Forelimb muscle (tissue), 1 donor: ENCODE measurements at regions not wholly inside any gene's neighbourhood (a gene's known extent, or its start where the extent isn't known, plus 50 kb on each side); places are given as distances from the start of the nearest gene placed in this dataset.

Source experiments
- DNase-seq: peaks from one replicate; pipeline ENCODE4 v3.0.0-alpha.2; 2013; ENCODE audit warnings: low read depth

DNA sequence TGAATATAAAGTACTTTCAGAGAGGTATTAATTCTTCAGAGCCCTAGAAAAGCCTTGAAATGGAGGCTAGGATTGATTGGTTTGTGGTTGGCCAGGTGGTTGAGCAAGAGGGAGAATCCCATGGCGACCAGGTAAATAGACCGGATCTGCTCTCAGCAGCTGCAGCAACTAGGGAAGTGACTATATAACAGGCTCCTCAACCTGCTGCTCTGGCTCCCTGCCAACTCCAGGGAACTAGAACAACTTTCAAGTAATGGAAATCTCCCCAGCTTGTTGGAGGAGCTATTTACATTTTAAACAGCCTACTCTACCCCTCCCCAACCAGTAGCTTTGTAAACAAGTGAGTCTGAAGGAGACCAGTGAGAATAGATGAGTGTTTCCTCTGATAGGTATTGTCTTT, 121.8 kb upstream of the CADM2 start:
- no peak for DNase-seq

DNA sequence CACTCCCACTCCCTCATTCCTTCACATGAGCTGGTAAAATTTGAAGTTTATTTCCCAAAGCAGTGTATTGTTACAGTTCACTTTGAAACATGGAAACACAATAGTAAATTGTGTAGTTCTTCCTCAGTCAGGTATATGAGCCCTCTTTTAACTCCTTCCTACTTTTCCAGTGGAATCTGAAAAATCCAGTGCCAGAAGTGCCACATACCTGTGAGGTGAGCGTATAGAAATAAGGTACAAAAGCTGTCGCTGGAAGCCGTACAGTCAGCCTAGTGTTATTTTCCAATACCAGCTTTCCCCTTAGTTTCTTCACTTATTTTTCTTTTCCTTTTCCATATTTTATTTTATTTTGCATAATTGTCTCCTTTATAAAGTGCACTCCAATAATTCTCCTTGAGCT, 81.7 kb upstream of the CADM2 start:
- DNase-seq: no peak

- DNase-seq: no peak
Measured at GRCh38 chr3:84881288-84881687, 77.5 kb upstream of the CADM2 start.

GRCh38 chr3:84885199-84885882, 73.4 kb upstream of the CADM2 start:
- no peak for DNase-seq

DNA sequence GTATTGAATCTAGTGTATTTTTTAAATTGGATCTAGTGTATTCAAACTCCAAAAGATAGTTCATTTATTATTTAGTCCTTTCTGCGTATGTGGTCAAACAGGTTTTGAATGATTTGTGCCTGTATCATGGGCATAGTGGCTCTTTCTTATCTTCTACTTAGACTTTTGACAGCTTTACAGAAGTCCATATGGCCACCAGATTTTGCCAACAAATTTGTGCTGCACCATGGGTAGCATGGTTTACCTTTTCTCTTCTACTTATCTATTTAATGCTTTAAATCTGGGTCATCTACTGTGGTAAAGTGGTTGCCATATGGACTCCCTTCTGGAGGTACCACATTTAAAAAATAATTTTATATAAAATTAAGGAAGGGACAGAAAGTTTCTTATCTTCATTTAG, 66.9 kb upstream of the CADM2 start:
- DNase-seq: no peak

DNA sequence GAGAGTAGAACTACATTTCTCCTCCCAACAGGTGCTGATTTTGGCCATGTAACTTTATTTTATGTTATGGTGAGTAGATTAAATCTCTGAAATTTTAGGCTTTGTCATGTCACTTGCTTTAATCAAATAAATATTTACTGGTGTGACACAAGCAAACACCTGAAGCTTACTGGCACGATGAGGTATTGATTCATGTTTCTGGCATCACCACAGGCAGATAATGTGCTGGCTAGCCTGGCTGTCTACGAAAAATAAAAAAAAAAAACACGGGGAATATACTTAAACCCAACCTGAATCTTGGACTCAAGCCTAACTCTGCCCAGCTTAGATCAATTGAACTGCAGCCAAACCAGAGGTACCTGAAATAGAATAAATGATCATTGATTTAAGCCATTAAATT, 65.6 kb upstream of the CADM2 start:
- DNase-seq: no peak

GRCh38 chr3:84904212-84904611, 54.6 kb upstream of the CADM2 start:
- no peak for DNase-seq

DNA sequence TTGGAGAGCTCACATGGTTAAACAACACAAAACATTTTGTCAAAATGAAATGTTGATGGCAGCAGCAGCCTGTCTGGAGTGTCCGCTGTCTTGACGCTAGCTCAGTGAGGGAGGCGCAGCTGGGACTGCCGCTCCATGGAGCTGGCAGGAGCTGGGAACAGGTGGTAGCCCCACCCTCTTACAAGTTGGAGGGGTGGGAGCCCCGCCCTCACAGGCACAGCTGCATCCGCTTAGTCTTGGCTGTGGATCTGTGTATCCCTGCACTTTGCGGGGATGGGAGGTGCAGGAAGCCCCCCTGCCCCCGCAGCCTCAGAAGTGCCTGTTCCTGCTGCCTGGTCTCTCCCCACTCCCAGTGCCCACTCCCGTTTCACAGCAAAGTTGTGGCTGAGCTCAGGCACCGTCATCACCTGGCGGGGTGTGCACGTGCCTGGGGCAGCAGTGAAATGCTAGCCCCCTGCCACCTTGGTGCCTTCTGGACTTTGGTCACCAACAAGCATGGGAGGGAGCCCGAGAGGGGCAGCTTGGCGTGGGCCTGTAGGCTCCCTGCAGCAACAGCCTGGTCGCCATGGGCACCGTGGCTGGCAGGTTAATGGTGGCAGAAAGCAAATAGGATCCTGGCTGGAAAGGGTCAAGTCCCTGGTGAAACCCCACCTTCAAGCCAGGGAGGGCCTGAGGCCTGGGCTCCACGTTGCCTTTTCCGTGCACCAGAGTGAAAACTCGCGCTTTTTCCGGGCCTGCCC, 53.8 kb upstream of the CADM2 start:
- DNase-seq: peak; percentile 9

GRCh38 chr3:84905556-84905920, 53.3 kb upstream of the CADM2 start:
- no peak for DNase-seq

DNA sequence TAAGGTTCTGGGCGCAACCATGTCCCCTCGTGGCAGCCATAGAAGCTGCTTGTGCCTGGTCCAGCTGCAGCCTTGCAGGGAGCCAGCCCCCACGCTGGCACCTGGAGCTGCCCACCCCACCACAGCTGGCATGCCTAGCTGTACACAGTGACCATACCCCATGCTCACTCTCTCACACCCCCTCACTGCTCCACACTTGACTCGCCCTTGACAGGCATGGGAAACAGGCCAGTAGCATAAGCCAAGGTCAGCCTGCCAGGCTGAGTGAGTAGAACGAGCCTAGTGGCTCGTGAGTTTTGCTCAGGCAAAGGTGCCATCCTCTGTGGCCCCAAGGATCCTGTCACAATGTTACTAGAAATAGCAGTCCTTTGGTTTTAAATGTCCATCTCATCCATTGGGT, 52.7 kb upstream of the CADM2 start:
- no peak for DNase-seq
